ENCODE measurements at regions not wholly inside any gene's neighbourhood (a gene's known extent, or its start where the extent isn't known, plus 50 kb on each side); places are given as distances from the start of the nearest gene placed in this dataset.
A peak's percentile ranks its signal among the peaks of the same experiment; 100 is the strongest.

GRCh38 chr12:71214511-71215285, 56.9 kb upstream of the TSPAN8 start:
- DNase-seq (ENCODE audit: low read depth) = peak; percentile 59
- no peak for TF ChIP-seq CTCF (conservative IDR thresholded peaks at IDR 0.05; ENCODE audit: low read depth, low read length)
- no peak overlapping the region for H3K4me3 ChIP-seq (ENCODE audit: low read depth, low read length)

- TF ChIP-seq CTCF (conservative IDR thresholded peaks at IDR 0.05; ENCODE audit: low read depth, low read length) = no peak
- no peak overlapping the region for H3K4me3 ChIP-seq (ENCODE audit: low read depth, low read length)
- DNase-seq (ENCODE audit: low read depth) = peak; percentile 12
Observed at GRCh38 chr12:71208053-71208685, 50.4 kb upstream of the TSPAN8 start.
